ENCODE measurements at regions not wholly inside any gene's neighbourhood (a gene's known extent, or its start where the extent isn't known, plus 50 kb on each side); places are given as distances from the start of the nearest gene placed in this dataset.

DNA sequence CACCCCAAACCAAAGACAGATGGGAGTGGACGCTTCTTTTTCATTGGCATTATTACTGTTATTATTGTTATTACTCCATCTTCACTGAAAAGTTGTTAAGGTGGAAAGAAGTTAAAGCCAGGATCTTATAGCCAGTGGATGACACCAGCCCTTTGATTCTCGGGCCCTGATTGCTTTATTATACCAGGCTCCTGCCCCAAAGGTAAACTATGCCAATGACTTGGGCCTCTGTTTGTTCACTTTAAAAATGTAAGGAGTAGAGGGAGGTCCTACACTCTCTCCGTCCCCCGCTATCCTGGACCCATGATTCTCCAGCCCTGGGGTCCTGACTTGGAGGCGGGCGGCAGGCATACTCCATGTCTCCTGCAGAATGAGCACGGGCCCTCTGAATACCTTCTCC is 106.8 kb downstream of the TOMM20 start:
- TF ChIP-seq REST (IDR thresholded peaks at IDR 0.05; ENCODE audit: insufficient read depth in 1 of 2, low read depth in 2 of 2, low read length in 1 of 2): no peak
- TF ChIP-seq, protein P1, sequence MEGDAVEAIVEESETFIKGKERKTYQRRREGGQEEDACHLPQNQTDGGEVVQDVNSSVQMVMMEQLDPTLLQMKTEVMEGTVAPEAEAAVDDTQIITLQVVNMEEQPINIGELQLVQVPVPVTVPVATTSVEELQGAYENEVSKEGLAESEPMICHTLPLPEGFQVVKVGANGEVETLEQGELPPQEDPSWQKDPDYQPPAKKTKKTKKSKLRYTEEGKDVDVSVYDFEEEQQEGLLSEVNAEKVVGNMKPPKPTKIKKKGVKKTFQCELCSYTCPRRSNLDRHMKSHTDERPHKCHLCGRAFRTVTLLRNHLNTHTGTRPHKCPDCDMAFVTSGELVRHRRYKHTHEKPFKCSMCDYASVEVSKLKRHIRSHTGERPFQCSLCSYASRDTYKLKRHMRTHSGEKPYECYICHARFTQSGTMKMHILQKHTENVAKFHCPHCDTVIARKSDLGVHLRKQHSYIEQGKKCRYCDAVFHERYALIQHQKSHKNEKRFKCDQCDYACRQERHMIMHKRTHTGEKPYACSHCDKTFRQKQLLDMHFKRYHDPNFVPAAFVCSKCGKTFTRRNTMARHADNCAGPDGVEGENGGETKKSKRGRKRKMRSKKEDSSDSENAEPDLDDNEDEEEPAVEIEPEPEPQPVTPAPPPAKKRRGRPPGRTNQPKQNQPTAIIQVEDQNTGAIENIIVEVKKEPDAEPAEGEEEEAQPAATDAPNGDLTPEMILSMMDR (IDR thresholded peaks at IDR 0.05): no peak
- no peak for TF ChIP-seq SIN3A (IDR thresholded peaks at IDR 0.05; ENCODE audit: borderline replicate concordance, insufficient read depth, low read depth, low read length)
- TF ChIP-seq POLR2AphosphoS5 (IDR thresholded peaks at IDR 0.05; ENCODE audit: low read depth, low read length): no peak

All from Panc1 (cell line).